Sigmoid colon (tissue), 4 donors: ENCODE measurements at regions not wholly inside any gene's neighbourhood (a gene's known extent, or its start where the extent isn't known, plus 50 kb on each side); places are given as distances from the start of the nearest gene placed in this dataset.

Experiments
- EP300 ChIP-seq, 4 donors: sonication (generic); formaldehyde crosslinking; IDR thresholded peaks; one replicate each; pipeline ENCODE4 v1.6.1; 2017; ENCODE audit warnings: antibody characterized with exemption in 4 of 4
- POLR2A ChIP-seq, 2 donors: fragments of 450-650 bp; IDR thresholded peaks; one replicate each; pipeline ENCODE4 v1.6.1; 2016; ENCODE audit warnings: antibody characterized with exemption in 2 of 2, mild to moderate bottlenecking in 2 of 2, moderate library complexity in 2 of 2
- POLR2AphosphoS5 ChIP-seq, 4 donors: sonication (generic); formaldehyde crosslinking; IDR thresholded peaks; one replicate each; pipeline ENCODE4 v1.6.1; 2017; ENCODE audit warnings: antibody characterized with exemption in 4 of 4
- TF ChIP-seq, protein P1 (sequence below), 4 experiments: fragments of 450-650 bp in 3 of 4; fragments of 200-600 bp in 1 of 4; IDR thresholded peaks; one replicate each; pipeline ENCODE4 v1.5.1; 2016 to 2019; ENCODE audit warnings: antibody characterized with exemption in 4 of 4, mild to moderate bottlenecking in 3 of 4, moderate library complexity in 2 of 4

DNA sequence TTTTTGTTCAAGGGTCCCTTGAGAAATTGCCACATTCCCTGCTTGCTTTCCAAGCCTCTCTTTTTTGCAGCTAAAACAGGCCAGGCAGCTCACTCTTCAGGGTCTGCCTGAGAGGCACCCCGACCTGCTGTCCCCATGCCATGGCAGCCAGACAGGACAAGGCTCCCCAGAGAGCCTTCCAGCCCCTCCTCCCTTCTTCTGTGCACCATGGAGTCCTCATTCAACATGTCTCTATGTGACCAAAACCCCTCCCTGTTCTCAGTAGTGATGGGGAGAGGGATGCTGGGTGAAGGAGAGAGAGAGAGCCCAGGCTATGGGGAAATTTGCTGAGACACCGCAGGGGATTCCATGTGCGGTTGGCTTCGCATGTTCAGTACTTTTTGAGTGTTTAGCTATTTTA, 384.2 kb upstream of the ZNF507 start:
- TF ChIP-seq, protein P1, sequence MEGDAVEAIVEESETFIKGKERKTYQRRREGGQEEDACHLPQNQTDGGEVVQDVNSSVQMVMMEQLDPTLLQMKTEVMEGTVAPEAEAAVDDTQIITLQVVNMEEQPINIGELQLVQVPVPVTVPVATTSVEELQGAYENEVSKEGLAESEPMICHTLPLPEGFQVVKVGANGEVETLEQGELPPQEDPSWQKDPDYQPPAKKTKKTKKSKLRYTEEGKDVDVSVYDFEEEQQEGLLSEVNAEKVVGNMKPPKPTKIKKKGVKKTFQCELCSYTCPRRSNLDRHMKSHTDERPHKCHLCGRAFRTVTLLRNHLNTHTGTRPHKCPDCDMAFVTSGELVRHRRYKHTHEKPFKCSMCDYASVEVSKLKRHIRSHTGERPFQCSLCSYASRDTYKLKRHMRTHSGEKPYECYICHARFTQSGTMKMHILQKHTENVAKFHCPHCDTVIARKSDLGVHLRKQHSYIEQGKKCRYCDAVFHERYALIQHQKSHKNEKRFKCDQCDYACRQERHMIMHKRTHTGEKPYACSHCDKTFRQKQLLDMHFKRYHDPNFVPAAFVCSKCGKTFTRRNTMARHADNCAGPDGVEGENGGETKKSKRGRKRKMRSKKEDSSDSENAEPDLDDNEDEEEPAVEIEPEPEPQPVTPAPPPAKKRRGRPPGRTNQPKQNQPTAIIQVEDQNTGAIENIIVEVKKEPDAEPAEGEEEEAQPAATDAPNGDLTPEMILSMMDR (IDR thresholded peaks at IDR 0.05): no peak
- TF ChIP-seq EP300 (IDR thresholded peaks at IDR 0.05) (no peak), POLR2AphosphoS5 (IDR thresholded peaks at IDR 0.05) (no peak), POLR2A (IDR thresholded peaks at IDR 0.05) (no peak)
